Heart right ventricle (tissue), 16 donors: ENCODE measurements at regions not wholly inside any gene's neighbourhood (a gene's known extent, or its start where the extent isn't known, plus 50 kb on each side); places are given as distances from the start of the nearest gene placed in this dataset.

Source experiments
- ATAC-seq, 8 donors: fragments of 200-7000 bp; cut with Tn5 transposase; one replicate each; pipeline ENCODE4 v1.9.1; 2020; ENCODE audit warnings: mild to moderate bottlenecking in 8 of 8, moderate library complexity in 8 of 8, moderate number of reproducible peaks in 1 of 8
- DNase-seq, 2 donors: peaks; one replicate each; pipeline ENCODE4 v3.0.0-alpha.2; 2020
- H3K27ac ChIP-seq, 10 donors: fragments of 200-600 bp; sonication (generic) in 2 of 10; one replicate each; pipeline versions ENCODE4 v1.5.0 to v1.8.0; 2020 to 2022; ENCODE audit warnings: mild to moderate bottlenecking in 3 of 10
- H3K27me3 ChIP-seq, 7 donors: fragments of 200-600 bp; one replicate each; pipeline ENCODE4 v1.8.0; 2021 to 2022; ENCODE audit warnings: mild to moderate bottlenecking in 2 of 7
- H3K36me3 ChIP-seq, 9 donors: fragments of 200-600 bp; sonication (generic) in 1 of 9; one replicate each; pipeline versions ENCODE4 v1.5.0 to v1.8.0; 2020 to 2022; ENCODE audit warnings: mild to moderate bottlenecking in 2 of 9
- H3K4me1 ChIP-seq, 9 donors: fragments of 200-600 bp; sonication (generic) in 1 of 9; one replicate each; pipeline versions ENCODE4 v1.5.0 to v1.8.0; 2020 to 2022; ENCODE audit warnings: mild to moderate bottlenecking in 4 of 9
- H3K4me3 ChIP-seq, 10 donors: fragments of 200-600 bp; sonication (generic) in 2 of 10; one replicate each; pipeline versions ENCODE4 v1.5.0 to v1.8.0; 2020 to 2022; ENCODE audit warnings: mild to moderate bottlenecking in 7 of 10, moderate library complexity in 2 of 10
- H3K9me3 ChIP-seq, 11 donors: fragments of 200-600 bp in 10 of 11; sonication (generic) in 2 of 11; one replicate each; pipeline versions ENCODE4 v1.5.0 to v1.8.0; 2013 to 2022; ENCODE audit warnings: mild to moderate bottlenecking in 2 of 11, control low read depth in 1 of 11, moderate library complexity in 1 of 11
- WGBS, 2 donors: extraction: QIAGEN DNeasy Blood & Tissue Kit; methylation state at CpG; one replicate each; pipeline ENCODE4 v1.1.7; 2013; ENCODE audit warnings: inconsistent platforms in 1 of 2; 5-methylcytosine and 5-hydroxymethylcytosine counted together
- intact Hi-C, 10 donors: fragments of 100-400 bp; cut with DNase I; formaldehyde crosslinking; loops; one replicate each; pipeline versions ENCODE4 v1.11.1 to v1.14.2; 2022
- TF ChIP-seq, protein P1 (sequence below), 9 donors: fragments of 200-600 bp; sonication (generic) in 2 of 9; IDR thresholded peaks; one replicate each; pipeline versions ENCODE4 v1.5.0 to v1.8.0; 2021 to 2022; ENCODE audit warnings: antibody characterized with exemption in 9 of 9, mild to moderate bottlenecking in 5 of 9, moderate library complexity in 1 of 9
- donor health status: Arrhythmogenic right ventricular cardiomyopathy.
- donor health status: ischemic (EF 13 %, LVEDD 7.1; RV severe dilation, severe dysfunction).
- donor health status: healthy with polysubstance abuse.
- donor health status: DM: no; HTN: yes; CAD: no.
- donor health status: DM: no; HTN: no; CAD: no.
- donor health status: ischemic (EF 25% LVEDD 6.9; RV normal size, moderate dysfunction).
- donor health status: ischemic (EF 25% LVEDD 5.7; RV mildly dilated, moderate dysfunction).
- donor health status: healthy.
- donor health status: DM: yes; HTN: yes; CAD: no.
- donor health status: Ischemic cardiomyopathy.
- donor health status: ischemic (EF 35%, LVEDD 5.7; RV mildly dilated, moderate dysfunction).
- donor health status: nonischemic (EF 11% LVEDD 7.7; RV severe dilation, severe dysfunction).
- donor health status: DM: yes; HTN: yes; CAD: no.
- donor health status: PGD.
- donor health status: ischemic (EF 29% LVEDD 5.4; RV normal size, mild dysfunction).
- donor health status: nonischemic (EF 23%, LVEDD 6.1; RV moderate dilation, normal function).

DNA sequence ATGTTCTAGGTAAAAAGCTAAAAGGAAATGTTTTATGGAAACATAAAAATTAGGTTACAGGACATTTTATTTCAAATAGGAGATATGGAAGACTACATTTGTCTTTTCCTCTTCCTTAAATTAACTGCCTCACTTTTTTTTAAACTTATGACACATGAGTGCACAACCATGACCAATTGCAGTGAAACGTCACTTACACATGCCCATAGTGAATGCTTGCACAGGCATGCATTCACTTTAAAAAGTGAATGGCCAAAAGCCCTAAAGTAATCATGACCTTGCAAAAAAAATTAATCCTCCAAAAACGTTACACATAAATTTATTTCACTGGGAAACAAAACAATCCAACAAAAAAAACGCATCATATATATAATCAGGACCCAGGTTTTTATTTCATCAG lies 343.2 kb upstream of the TMTC1 start:
- peaks cover 0 to 5% (median 0%) of the 10 kb centered on the region in 11 donors for H3K9me3 ChIP-seq
- no peak overlapping the region for H3K4me3 ChIP-seq
- 70 to 75% methylated on average over 3 of the region's 3 CpGs for WGBS, 2 donors
- intact Hi-C loops: no loop called here
- ATAC-seq: no peak
- H3K27me3 ChIP-seq: no peaks in the 10 kb centered on the region
- no peak for DNase-seq
- TF ChIP-seq, protein P1, sequence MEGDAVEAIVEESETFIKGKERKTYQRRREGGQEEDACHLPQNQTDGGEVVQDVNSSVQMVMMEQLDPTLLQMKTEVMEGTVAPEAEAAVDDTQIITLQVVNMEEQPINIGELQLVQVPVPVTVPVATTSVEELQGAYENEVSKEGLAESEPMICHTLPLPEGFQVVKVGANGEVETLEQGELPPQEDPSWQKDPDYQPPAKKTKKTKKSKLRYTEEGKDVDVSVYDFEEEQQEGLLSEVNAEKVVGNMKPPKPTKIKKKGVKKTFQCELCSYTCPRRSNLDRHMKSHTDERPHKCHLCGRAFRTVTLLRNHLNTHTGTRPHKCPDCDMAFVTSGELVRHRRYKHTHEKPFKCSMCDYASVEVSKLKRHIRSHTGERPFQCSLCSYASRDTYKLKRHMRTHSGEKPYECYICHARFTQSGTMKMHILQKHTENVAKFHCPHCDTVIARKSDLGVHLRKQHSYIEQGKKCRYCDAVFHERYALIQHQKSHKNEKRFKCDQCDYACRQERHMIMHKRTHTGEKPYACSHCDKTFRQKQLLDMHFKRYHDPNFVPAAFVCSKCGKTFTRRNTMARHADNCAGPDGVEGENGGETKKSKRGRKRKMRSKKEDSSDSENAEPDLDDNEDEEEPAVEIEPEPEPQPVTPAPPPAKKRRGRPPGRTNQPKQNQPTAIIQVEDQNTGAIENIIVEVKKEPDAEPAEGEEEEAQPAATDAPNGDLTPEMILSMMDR (IDR thresholded peaks at IDR 0.05): no peak
- no peaks in the 10 kb centered on the region for H3K36me3 ChIP-seq
- H3K27ac ChIP-seq: no peak overlapping the region
- no peaks in the 10 kb centered on the region for H3K4me1 ChIP-seq

DNA sequence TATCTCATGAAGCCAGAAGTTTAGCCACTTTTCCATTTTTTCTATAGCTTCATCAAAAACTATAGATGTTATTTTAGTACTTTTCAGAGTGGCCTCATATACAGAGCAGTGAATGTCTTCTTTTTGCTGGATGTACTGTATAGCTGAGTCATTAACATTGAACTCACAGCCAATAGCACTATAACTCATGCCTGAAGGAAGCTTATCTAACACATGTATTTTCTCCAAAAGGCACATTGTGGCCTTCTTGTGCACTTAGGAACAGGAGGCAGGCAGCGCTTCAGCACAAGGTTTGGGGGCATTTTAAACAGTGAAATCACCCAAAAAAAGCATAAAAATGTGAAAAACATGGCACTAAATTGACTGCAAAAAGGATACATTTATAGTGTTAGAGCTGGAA lies 336.8 kb upstream of the TMTC1 start:
- intact Hi-C loops: no loop called here
- peaks cover 0 to 31% (median 4%) of the 10 kb centered on the region in 11 donors for H3K9me3 ChIP-seq
- TF ChIP-seq, protein P1 (IDR thresholded peaks at IDR 0.05): no peak
- no peak overlapping the region for H3K4me3 ChIP-seq
- 81 to 89% methylated on average over 1 of the region's 1 CpG for WGBS, 2 donors
- ATAC-seq (no peak), DNase-seq (no peak)
- no peak overlapping the region for H3K27ac ChIP-seq
- H3K4me1 ChIP-seq: no peaks in the 10 kb centered on the region
- H3K36me3 ChIP-seq: no peaks in the 10 kb centered on the region
- no peaks in the 10 kb centered on the region for H3K27me3 ChIP-seq

- ATAC-seq: no peak
- intact Hi-C loops: no loop called here
Measured at GRCh38 chr12:30117483-30117882, 333.7 kb upstream of the TMTC1 start.

DNA sequence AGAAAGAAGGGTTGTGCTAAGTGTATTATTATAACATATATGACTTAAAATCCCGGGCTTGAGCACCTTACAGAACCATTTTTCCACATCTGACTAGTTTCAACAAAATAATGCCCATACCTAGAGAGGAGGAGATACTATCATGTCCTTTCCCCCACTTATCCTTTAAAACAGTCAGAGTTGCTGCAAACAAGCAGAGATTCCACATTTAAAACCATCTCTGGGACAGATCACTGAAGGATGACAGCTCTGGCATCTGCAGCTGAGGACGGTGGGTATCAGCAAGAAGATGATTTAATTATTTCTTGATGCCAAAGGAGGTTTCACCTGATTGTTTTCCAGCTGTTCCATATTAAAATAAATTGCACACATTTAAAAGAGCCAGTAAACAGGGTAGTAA lies 328.0 kb upstream of the TMTC1 start:
- H3K36me3 ChIP-seq: no peaks in the 10 kb centered on the region
- DNase-seq (no peak), ATAC-seq (no peak)
- intact Hi-C loops: no loop called here
- H3K27me3 ChIP-seq: no peaks in the 10 kb centered on the region
- no peaks in the 10 kb centered on the region for H3K4me1 ChIP-seq
- H3K27ac ChIP-seq: no peak overlapping the region
- WGBS, 2 donors: 70 to 77% methylated on average over 2 of the region's 2 CpGs
- peaks cover 0 to 6% (median 0%) of the 10 kb centered on the region in 11 donors for H3K9me3 ChIP-seq
- H3K4me3 ChIP-seq: no peak overlapping the region
- TF ChIP-seq, protein P1 (IDR thresholded peaks at IDR 0.05): no peak

More at GRCh38 chr12:30117483-30117882, 333.7 kb upstream of the TMTC1 start:
- DNase-seq: no peak
- 70 to 85% methylated on average over 2 of the region's 2 CpGs for WGBS, 2 donors
- no peak overlapping the region for H3K4me3 ChIP-seq
- no peaks in the 10 kb centered on the region for H3K4me1 ChIP-seq
- TF ChIP-seq, protein P1 (IDR thresholded peaks at IDR 0.05): no peak
- no peaks in the 10 kb centered on the region for H3K36me3 ChIP-seq
- no peak overlapping the region for H3K27ac ChIP-seq
- H3K27me3 ChIP-seq: no peaks in the 10 kb centered on the region
- H3K9me3 ChIP-seq: peaks cover 0 to 26% (median 4%) of the 10 kb centered on the region in 11 donors
